ENCODE measurements at regions not wholly inside any gene's neighbourhood (a gene's known extent, or its start where the extent isn't known, plus 50 kb on each side); places are given as distances from the start of the nearest gene placed in this dataset.

DNA sequence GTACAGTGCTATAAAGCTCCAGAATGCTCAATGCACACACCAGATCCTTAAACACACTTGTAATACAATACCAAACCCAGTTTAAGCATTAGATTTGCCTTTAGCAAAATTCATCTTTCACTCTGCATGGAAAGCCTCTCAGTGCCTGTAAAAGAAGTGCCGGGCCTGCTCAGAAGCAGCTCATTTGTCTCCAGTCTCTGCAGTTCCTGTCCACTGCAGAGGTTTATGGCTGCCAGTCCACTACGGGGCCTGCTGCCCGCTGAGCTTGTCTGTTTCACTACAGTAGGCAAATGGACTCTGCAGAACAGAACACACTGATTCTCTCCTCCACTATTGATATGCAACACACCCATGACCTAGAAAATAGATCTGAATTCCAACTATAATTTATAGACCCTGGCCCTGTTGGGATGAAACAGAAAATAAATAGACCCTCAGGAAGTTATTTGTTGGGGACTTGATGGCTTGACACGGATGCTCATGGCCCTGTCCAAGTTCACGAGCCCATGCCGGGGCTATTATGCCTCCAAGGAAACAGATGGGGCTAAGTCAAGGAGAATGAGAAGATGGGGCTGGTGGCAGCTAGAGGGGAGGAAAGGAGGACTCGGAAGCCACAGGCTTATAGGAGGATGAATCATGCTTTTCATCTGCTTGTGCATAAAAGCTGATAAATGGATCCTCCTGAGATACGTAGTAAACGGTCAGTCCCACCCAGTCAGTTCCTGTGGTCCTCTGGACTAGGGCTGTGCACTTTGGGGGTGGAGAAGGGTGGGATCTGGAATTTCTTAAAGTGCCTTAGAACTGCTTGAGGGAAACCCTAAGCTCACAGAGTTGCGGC, 416.8 kb upstream of the TENM4 start:
- intact Hi-C loops (cut with DNase I; ENCODE audit: low total_unique reads) (no loop called here), in situ Hi-C loops (cut with MboI; ENCODE audit: low sequenced_read_pairs in 4 of 4) (no loop called here)
- Histone ChIP-seq H3K4me3 (no peak overlapping the region), H3K4me1 (no peaks in the 10 kb centered on the region), H3K27me3 (no peaks in the 10 kb centered on the region), H3K36me3 (no peaks in the 10 kb centered on the region), H3K27ac (no peak overlapping the region), H3K9me3 (no peaks in the 10 kb centered on the region)
- DNase-seq (no peak), ATAC-seq (no peak)
- no peak for TF ChIP-seq POLR2A (IDR thresholded peaks at IDR 0.05)
- TF ChIP-seq CTCF (IDR thresholded peaks at IDR 0.05 in 4 of 5, conservative IDR thresholded peaks at IDR 0.05 in 1 of 5), result no peak

DNA sequence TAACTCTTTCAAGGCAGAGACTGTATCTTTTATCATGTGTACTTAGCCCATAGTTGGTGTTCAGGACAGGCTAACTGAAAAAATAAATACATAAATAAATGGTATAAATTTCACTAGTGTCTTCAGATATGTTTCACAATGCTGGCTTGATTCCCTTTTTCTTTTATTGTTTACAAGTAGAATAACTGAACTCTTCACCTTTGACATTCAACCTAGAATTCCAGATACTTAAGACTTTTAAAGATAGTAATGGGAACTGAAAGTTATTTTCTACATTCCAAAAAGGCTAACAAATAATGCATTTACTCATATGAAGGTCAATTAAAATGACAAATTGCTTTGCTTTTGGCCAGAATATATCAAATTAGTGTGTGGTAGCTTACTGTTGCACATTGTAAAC, 411.3 kb upstream of the TENM4 start:
- no peak for DNase-seq
- in situ Hi-C loops (cut with MboI; ENCODE audit: low sequenced_read_pairs in 4 of 4) (no loop called here), intact Hi-C loops (cut with DNase I; ENCODE audit: low total_unique reads) (no loop called here)
- no peak for TF ChIP-seq POLR2A (IDR thresholded peaks at IDR 0.05)
- no peaks in the 10 kb centered on the region for H3K4me1 ChIP-seq
- H3K36me3 ChIP-seq, result no peaks in the 10 kb centered on the region
- H3K27ac ChIP-seq, result no peak overlapping the region
- H3K4me3 ChIP-seq, result no peak overlapping the region
- no peaks in the 10 kb centered on the region for H3K9me3 ChIP-seq
- ATAC-seq, result no peak
- no peaks in the 10 kb centered on the region for H3K27me3 ChIP-seq

DNA sequence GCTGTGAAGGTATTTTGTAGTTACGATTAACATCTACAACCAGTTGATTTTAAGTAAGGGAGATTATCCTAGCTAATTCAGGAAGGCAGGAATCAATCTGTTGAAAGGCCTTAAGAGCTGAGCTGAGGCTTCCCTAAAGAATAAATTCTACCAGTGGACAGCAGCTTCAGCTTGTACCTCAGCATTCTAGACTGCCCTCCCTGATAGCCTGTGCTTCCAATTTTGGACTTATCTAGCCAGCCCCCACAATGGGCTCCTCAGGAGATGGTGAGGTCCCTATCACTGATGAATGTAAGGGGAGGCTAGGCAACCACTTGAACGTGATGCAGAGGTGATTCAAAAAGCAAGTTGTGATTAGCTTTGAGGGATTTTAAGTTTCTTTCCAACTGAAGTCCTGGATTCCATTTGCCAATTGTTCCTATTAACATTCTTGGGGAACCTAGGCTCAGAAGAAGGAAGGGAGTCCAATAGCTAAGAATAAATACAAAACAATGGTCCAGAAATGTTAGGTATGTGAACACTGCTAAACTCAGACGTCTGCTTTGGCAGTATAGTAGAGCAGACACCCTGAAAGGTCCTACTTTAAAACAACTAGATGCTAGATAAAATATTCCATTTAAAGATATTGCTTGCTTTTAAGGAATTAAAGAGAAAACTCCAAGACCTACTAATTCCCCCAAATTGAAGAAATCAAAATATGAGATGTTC, 404.3 kb upstream of the TENM4 start:
- in situ Hi-C loops (cut with MboI; ENCODE audit: low sequenced_read_pairs in 4 of 4) (no loop called here), intact Hi-C loops (cut with DNase I; ENCODE audit: low total_unique reads) (no loop called here)
- TF ChIP-seq CTCF (IDR thresholded peaks at IDR 0.05 in 4 of 5, conservative IDR thresholded peaks at IDR 0.05 in 1 of 5) (no peak), POLR2A (IDR thresholded peaks at IDR 0.05) (no peak)
- Histone ChIP-seq H3K27ac (no peak overlapping the region), H3K36me3 (no peaks in the 10 kb centered on the region), H3K9me3 (no peaks in the 10 kb centered on the region), H3K4me1 (no peaks in the 10 kb centered on the region), H3K4me3 (no peak overlapping the region), H3K27me3 (no peaks in the 10 kb centered on the region)
- ATAC-seq, result no peak
- DNase-seq, result no peak

DNA sequence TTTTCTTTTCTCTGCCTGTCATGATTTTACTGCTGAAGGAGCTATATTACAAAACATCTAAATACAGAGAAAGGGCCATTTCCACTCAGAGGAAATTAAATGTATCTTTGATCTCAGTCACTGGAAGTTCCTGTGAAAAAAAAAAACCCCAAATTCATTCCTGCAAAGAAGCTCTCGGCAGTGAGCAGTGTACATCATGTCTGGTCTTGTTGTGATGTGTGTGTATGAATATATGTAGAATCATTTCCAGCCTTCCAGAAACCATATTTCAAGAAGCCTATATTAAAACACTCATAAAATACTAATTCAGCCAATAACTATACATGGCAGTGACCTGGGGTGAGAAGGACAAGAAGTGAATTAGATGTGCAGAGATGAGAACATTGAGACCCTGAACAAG, 393.2 kb upstream of the TENM4 start:
- ATAC-seq, result no peak
- no peaks in the 10 kb centered on the region for H3K4me1 ChIP-seq
- intact Hi-C loops (cut with DNase I; ENCODE audit: low total_unique reads), result no loop called here
- no peak overlapping the region for H3K4me3 ChIP-seq
- no peaks in the 10 kb centered on the region for H3K36me3 ChIP-seq
- in situ Hi-C loops (cut with MboI; ENCODE audit: low sequenced_read_pairs in 4 of 4), result no loop called here
- DNase-seq, result no peak
- no peak overlapping the region for H3K27ac ChIP-seq
- TF ChIP-seq CTCF (IDR thresholded peaks at IDR 0.05 in 4 of 5, conservative IDR thresholded peaks at IDR 0.05 in 1 of 5), result no peak
- TF ChIP-seq POLR2A (IDR thresholded peaks at IDR 0.05), result no peak
- no peaks in the 10 kb centered on the region for H3K9me3 ChIP-seq
- no peaks in the 10 kb centered on the region for H3K27me3 ChIP-seq

- no peak for ATAC-seq
Observed at GRCh38 chr11:79830446-79830845, 389.6 kb upstream of the TENM4 start.

More at GRCh38 chr11:79830446-79830845, 389.6 kb upstream of the TENM4 start:
- intact Hi-C loops (cut with DNase I; ENCODE audit: low total_unique reads), result no loop called here
- Histone ChIP-seq H3K36me3 (no peaks in the 10 kb centered on the region), H3K4me1 (no peaks in the 10 kb centered on the region), H3K9me3 (no peaks in the 10 kb centered on the region), H3K27me3 (no peaks in the 10 kb centered on the region), H3K4me3 (no peak overlapping the region), H3K27ac (no peak overlapping the region)
- TF ChIP-seq POLR2A (IDR thresholded peaks at IDR 0.05) (no peak), CTCF (IDR thresholded peaks at IDR 0.05 in 4 of 5, conservative IDR thresholded peaks at IDR 0.05 in 1 of 5) (no peak)
- DNase-seq, result no peak
- in situ Hi-C loops (cut with MboI; ENCODE audit: low sequenced_read_pairs in 4 of 4), result no loop called here

Measured in gastrocnemius medialis (tissue), 4 donors.